IMR-90 (cell line): ENCODE measurements at regions not wholly inside any gene's neighbourhood (a gene's known extent, or its start where the extent isn't known, plus 50 kb on each side); places are given as distances from the start of the nearest gene placed in this dataset.

Experiments used
- ATAC-seq: fragments of 200-7000 bp; cut with Tn5 transposase; 2 replicates; pipeline ENCODE4 v1.9.1; 2020; ENCODE audit warnings: low read depth, mild to moderate bottlenecking, moderate library complexity
- BruUV-seq: library from RNA; stranded (reverse); fragments of 400-500 nt; replicated peaks from 2 replicates; lab custom pipeline; 2021; lab: Mats Ljungman, UMichigan
- CTCF ChIA-PET: fragments of 300-600 bp; formaldehyde crosslinking; extraction: SDS; loops from one replicate; lab custom pipeline; 2021; ENCODE audit warnings: antibody characterized with exemption; lab: Yijun Ruan, JAX
- POLR2A ChIA-PET: fragments of 300-600 bp; sonication (Branson Sonifier 250); formaldehyde crosslinking; loops from one replicate; lab custom pipeline; 2022; ENCODE audit warnings: antibody characterized with exemption; ENCODE audit not compliant: unreplicated experiment; lab: Charles Lee
- DNase-seq: peaks from one replicate; pipeline ENCODE4 v3.0.0; 2013
- H2AFZ ChIP-seq: replicated peaks from 2 replicates; pipeline ENCODE3; 2013; ENCODE audit warnings: low read length, mild to moderate bottlenecking; ENCODE audit not compliant: poor library complexity
- H2AK5ac ChIP-seq: 2 replicates; pipeline ENCODE4 v1.6.1; 2013; ENCODE audit warnings: low read depth, low read length, inconsistent platforms
- H2AK9ac ChIP-seq: replicated peaks from 2 replicates; pipeline ENCODE3; 2013; ENCODE audit warnings: mild to moderate bottlenecking, low read depth, low read length, moderate library complexity; ENCODE audit not compliant: poor library complexity
- H2BK120ac ChIP-seq: 2 replicates; pipeline ENCODE4 v1.6.1; 2013; ENCODE audit warnings: low read depth, low read length, inconsistent platforms
- H2BK15ac ChIP-seq: 3 replicates; pipeline ENCODE4 v1.6.1; 2013; ENCODE audit warnings: low read depth, low read length, inconsistent platforms
- H2BK20ac ChIP-seq: 2 replicates; pipeline ENCODE4 v1.6.1; 2013; ENCODE audit warnings: low read depth, mild to moderate bottlenecking, inconsistent platforms, low read length, moderate library complexity
- H2BK5ac ChIP-seq: 2 replicates; pipeline ENCODE4 v1.6.1; 2013; ENCODE audit warnings: mild to moderate bottlenecking, low read depth, low read length, inconsistent platforms; ENCODE audit not compliant: poor library complexity, severe bottlenecking
- H3K14ac ChIP-seq: replicated peaks from 2 replicates; pipeline ENCODE4 v1.6.1; 2013; ENCODE audit warnings: low read depth, low read length, inconsistent platforms
- H3K18ac ChIP-seq: 2 replicates; pipeline ENCODE4 v1.6.1; 2013; ENCODE audit warnings: low read depth, low read length, control low read depth
- H3K23ac ChIP-seq: 2 replicates; pipeline ENCODE4 v1.6.1; 2013; ENCODE audit warnings: low read depth, low read length, inconsistent platforms
- H3K27ac ChIP-seq: 2 replicates; pipeline ENCODE4 v1.5.1; 2013; ENCODE audit warnings: mild to moderate bottlenecking, control low read depth, low read length; ENCODE audit not compliant: insufficient read depth
- H3K27me3 ChIP-seq: 2 replicates; pipeline ENCODE4 v1.6.1; 2013; ENCODE audit warnings: low read length; ENCODE audit not compliant: control insufficient read depth, insufficient read depth
- H3K36me3 ChIP-seq: 2 replicates; pipeline ENCODE4 v1.6.1; 2013; ENCODE audit warnings: low read length, mixed read lengths; ENCODE audit not compliant: control insufficient read depth, insufficient read depth
- H3K4ac ChIP-seq: 2 replicates; pipeline ENCODE4 v1.6.1; 2013; ENCODE audit warnings: low read depth, low read length, inconsistent platforms
- H3K4me1 ChIP-seq: 2 replicates; pipeline ENCODE4 v1.6.1; 2013; ENCODE audit warnings: low read length, mixed read lengths; ENCODE audit not compliant: control insufficient read depth, insufficient read depth
- H3K4me2 ChIP-seq: 2 replicates; pipeline ENCODE4 v1.6.1; 2013; ENCODE audit warnings: low read depth, mild to moderate bottlenecking, control low read depth, low read length, moderate library complexity
- H3K4me3 ChIP-seq: 2 replicates; pipeline ENCODE4 v1.5.1; 2013; ENCODE audit warnings: low read depth, mild to moderate bottlenecking, control low read depth, low read length, moderate library complexity; ENCODE audit not compliant: insufficient read depth
- H3K56ac ChIP-seq: 2 replicates; pipeline ENCODE4 v1.6.1; 2013; ENCODE audit warnings: low read length, inconsistent platforms; ENCODE audit not compliant: insufficient read depth; ENCODE audit errors: extremely low read depth
- H3K79me1 ChIP-seq, 2 experiments: 2 replicates each; pipeline ENCODE4 v1.6.1; 2013; ENCODE audit warnings: low read length in 2 of 2, inconsistent platforms in 1 of 2, low read depth in 1 of 2
- H3K9ac ChIP-seq: 2 replicates; pipeline ENCODE4 v1.6.1; 2013; ENCODE audit warnings: low read depth, low read length, control low read depth
- H3K9me1 ChIP-seq: 2 replicates; pipeline ENCODE4 v1.6.1; 2013; ENCODE audit warnings: low read length, inconsistent platforms; ENCODE audit not compliant: insufficient read depth
- H3K9me3 ChIP-seq: 2 replicates; pipeline ENCODE4 v1.6.1; 2013; ENCODE audit warnings: low read length; ENCODE audit not compliant: control insufficient read depth, insufficient read depth
- H4K20me1 ChIP-seq: 2 replicates; pipeline ENCODE4 v1.6.1; 2013; ENCODE audit warnings: low read length, inconsistent platforms; ENCODE audit not compliant: insufficient read depth
- H4K5ac ChIP-seq: 2 replicates; pipeline ENCODE4 v1.6.1; 2013; ENCODE audit warnings: mild to moderate bottlenecking, low read depth, low read length, control low read depth
- H4K8ac ChIP-seq, 2 experiments: 2 replicates each; pipeline ENCODE4 v1.6.1; 2013; ENCODE audit warnings: low read depth in 2 of 2, low read length in 2 of 2, control low read depth in 1 of 2, inconsistent platforms in 1 of 2
- H4K91ac ChIP-seq: 2 replicates; pipeline ENCODE4 v1.6.1; 2013; ENCODE audit warnings: low read depth, low read length, inconsistent platforms; ENCODE audit not compliant: insufficient read depth
- BHLHE40 ChIP-seq: fragments of 150-350 bp; IDR thresholded peaks from 2 replicates; pipeline ENCODE4 v1.6.1; 2016; ENCODE audit warnings: mild to moderate bottlenecking, low read depth, low read length
- CEBPB ChIP-seq: IDR thresholded peaks from 2 replicates; pipeline ENCODE4 v1.6.1; 2012; ENCODE audit warnings: low read depth, low read length, improper control_type of control experiment
- CTCF ChIP-seq: conservative IDR thresholded peaks from 2 replicates; pipeline ENCODE4 v1.5.1; 2012; ENCODE audit warnings: mild to moderate bottlenecking, low read depth, low read length, improper control_type of control experiment
- ELK1 ChIP-seq: fragments of 150-350 bp; IDR thresholded peaks from 2 replicates; pipeline ENCODE4 v1.6.1; 2016; ENCODE audit warnings: low read depth, mild to moderate bottlenecking, low read length, moderate library complexity, borderline replicate concordance
- FOS ChIP-seq: fragments of 150-350 bp; IDR thresholded peaks from 2 replicates; pipeline ENCODE4 v1.6.1; 2016; ENCODE audit warnings: low read depth, low read length
- MAFK ChIP-seq: IDR thresholded peaks from 2 replicates; pipeline ENCODE4 v1.6.1; 2012; ENCODE audit warnings: low read depth, low read length, improper control_type of control experiment
- MAZ ChIP-seq: IDR thresholded peaks from 2 replicates; pipeline ENCODE4 v1.6.1; 2012; ENCODE audit warnings: low read depth, mild to moderate bottlenecking, low read length, improper control_type of control experiment, moderate library complexity, borderline replicate concordance
- MXI1 ChIP-seq: IDR thresholded peaks from 2 replicates; pipeline ENCODE4 v1.6.1; 2012; ENCODE audit warnings: low read depth, mild to moderate bottlenecking, low read length, moderate library complexity, borderline replicate concordance
- POLR2A ChIP-seq: IDR thresholded peaks from 2 replicates; pipeline ENCODE4 v1.6.1; 2012; ENCODE audit warnings: mild to moderate bottlenecking, low read depth, low read length
- RAD21 ChIP-seq: IDR thresholded peaks from 2 replicates; pipeline ENCODE4 v1.6.1; 2012; ENCODE audit warnings: low read length, improper control_type of control experiment
- RCOR1 ChIP-seq: IDR thresholded peaks from 2 replicates; pipeline ENCODE4 v1.6.1; 2012; ENCODE audit warnings: mild to moderate bottlenecking, low read length, improper control_type of control experiment; ENCODE audit not compliant: insufficient replicate concordance
- RFX5 ChIP-seq: IDR thresholded peaks from 2 replicates; pipeline ENCODE4 v1.8.0; 2012; ENCODE audit warnings: low read depth, mild to moderate bottlenecking, low read length, moderate library complexity
- SMC3 ChIP-seq: fragments of 150-350 bp; IDR thresholded peaks from 2 replicates; pipeline ENCODE4 v1.6.1; 2016; ENCODE audit warnings: low read depth, mild to moderate bottlenecking, antibody characterized with exemption, low read length, moderate library complexity
- USF2 ChIP-seq: fragments of 150-350 bp; IDR thresholded peaks from 2 replicates; pipeline ENCODE4 v1.6.1; 2017; ENCODE audit warnings: mild to moderate bottlenecking, antibody characterized with exemption, low read length, low read depth
- dilution Hi-C: fragments of 300-500 bp; cut with HindIII; formaldehyde crosslinking; loops from one replicate; pipeline ENCODE4 v1.14.3; 2018; ENCODE audit warnings: low sequenced_read_pairs; ENCODE audit not compliant: unreplicated experiment
- in situ Hi-C: fragments of 300-500 bp; cut with MboI; formaldehyde crosslinking; loops from 3 replicates; pipeline ENCODE4 v1.14.3; 2019; ENCODE audit warnings: low sequenced_read_pairs, inconsistent platforms, mixed read lengths
- intact Hi-C: fragments of 100-400 bp; cut with micrococcal nuclease; formaldehyde crosslinking; loops from 2 replicates; pipeline ENCODE4 v1.10.0; 2022

GRCh38 chr4:148770377-148770776, 328.2 kb upstream of the NR3C2 start:
- Histone ChIP-seq H3K79me1 (no peaks in the 10 kb centered on the region), H3K4me3 (no peak overlapping the region), H3K9me3 (no peaks in the 10 kb centered on the region), H3K27ac (no peak overlapping the region), H4K5ac (no peak overlapping the region), H3K27me3 (no peaks in the 10 kb centered on the region), H2BK15ac (no peak overlapping the region), H4K20me1 (no peaks in the 10 kb centered on the region), H2BK120ac (no peak overlapping the region), H3K14ac (no peak overlapping the region), H3K9me1 (no peaks in the 10 kb centered on the region), H4K8ac (no peak overlapping the region), H3K18ac (no peak overlapping the region; the same call in 1 of the 2 replicates), H3K36me3 (no peaks in the 10 kb centered on the region), H3K4me1 (no peaks in the 10 kb centered on the region), H4K91ac (no peak overlapping the region), H2AK9ac (no peak overlapping the region), H3K4ac (no peak overlapping the region), H3K56ac (no peak overlapping the region), H2AFZ (no peak overlapping the region), H2BK5ac (no peak overlapping the region), H2AK5ac (no peak overlapping the region), H3K4me2 (no peak overlapping the region), H2BK20ac (no peak overlapping the region), H3K9ac (no peak overlapping the region), H3K23ac (no peak overlapping the region)
- dilution Hi-C loops (no loop called here), intact Hi-C loops (loop anchor here (10.0 kb wide), 1 partner anchor 494 kb away; no protein-coding TSS in a partner anchor), in situ Hi-C loops (no loop called here)
- TF ChIP-seq MAFK (no peak), FOS (no peak), SMC3 (no peak), RFX5 (no peak), RAD21 (no peak), MAZ (no peak), BHLHE40 (no peak), USF2 (no peak), ELK1 (no peak), RCOR1 (no peak), CEBPB (no peak), CTCF (no peak), MXI1 (no peak), POLR2A (no peak)
- ATAC-seq (no peak), DNase-seq (no peak)
- POLR2A ChIA-PET, result no interaction called here
- no TSS peak for BruUV-seq
- CTCF ChIA-PET, result no interaction called here
